ENCODE measurements at regions not wholly inside any gene's neighbourhood (a gene's known extent, or its start where the extent isn't known, plus 50 kb on each side); places are given as distances from the start of the nearest gene placed in this dataset.

GRCh38 chr21:14900058-14900457, 164.7 kb downstream of the NRIP1 start:
- ChIA-PET CTCF (no interaction called here), POLR2A (no interaction called here)

DNA sequence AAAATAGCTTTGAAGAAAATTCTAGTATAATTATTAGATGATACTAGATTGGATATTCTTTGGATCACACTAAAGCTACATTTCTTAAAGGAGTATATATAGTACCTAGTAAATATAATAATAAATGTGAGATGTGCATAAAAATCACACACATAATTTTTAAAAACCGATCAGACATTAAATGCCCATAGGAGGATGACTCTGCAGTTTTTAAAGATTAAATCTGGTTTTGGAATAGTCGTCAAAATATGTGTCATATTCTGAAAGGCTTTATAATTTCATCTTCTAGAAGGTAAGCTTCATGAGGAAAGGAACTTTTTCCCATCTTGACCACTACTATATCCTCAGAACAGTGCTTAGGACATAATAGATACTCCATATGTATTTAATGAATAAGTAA, 169.0 kb downstream of the NRIP1 start:
- H3K27ac ChIP-seq (ENCODE audit: extremely low read depth, low read depth, low read length): no peak overlapping the region
- H3K4me3 ChIP-seq (ENCODE audit: low read depth, low read length): no peak overlapping the region
- no peak for TF ChIP-seq ZNF596 (tag by site-specific recombination; IDR thresholded peaks at IDR 0.05)
- TF ChIP-seq, protein P1, sequence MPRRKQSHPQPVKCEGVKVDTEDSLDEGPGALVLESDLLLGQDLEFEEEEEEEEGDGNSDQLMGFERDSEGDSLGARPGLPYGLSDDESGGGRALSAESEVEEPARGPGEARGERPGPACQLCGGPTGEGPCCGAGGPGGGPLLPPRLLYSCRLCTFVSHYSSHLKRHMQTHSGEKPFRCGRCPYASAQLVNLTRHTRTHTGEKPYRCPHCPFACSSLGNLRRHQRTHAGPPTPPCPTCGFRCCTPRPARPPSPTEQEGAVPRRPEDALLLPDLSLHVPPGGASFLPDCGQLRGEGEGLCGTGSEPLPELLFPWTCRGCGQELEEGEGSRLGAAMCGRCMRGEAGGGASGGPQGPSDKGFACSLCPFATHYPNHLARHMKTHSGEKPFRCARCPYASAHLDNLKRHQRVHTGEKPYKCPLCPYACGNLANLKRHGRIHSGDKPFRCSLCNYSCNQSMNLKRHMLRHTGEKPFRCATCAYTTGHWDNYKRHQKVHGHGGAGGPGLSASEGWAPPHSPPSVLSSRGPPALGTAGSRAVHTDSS (tag by site-specific recombination; IDR thresholded peaks at IDR 0.05): no peak
- TF ChIP-seq ZNF10 (tag by site-specific recombination; IDR thresholded peaks at IDR 0.05): no peak
- TF ChIP-seq ZNF354C (tag by site-specific recombination; IDR thresholded peaks at IDR 0.05; ENCODE audit: borderline replicate concordance, low read depth): no peak
- no peak for TF ChIP-seq ZNF560 (tag by site-specific recombination; IDR thresholded peaks at IDR 0.05; ENCODE audit: borderline replicate concordance)
- no peak for TF ChIP-seq ZNF580 (tag by site-specific recombination; IDR thresholded peaks at IDR 0.05)
- no peak for TF ChIP-seq HIC1 (tag by site-specific recombination; IDR thresholded peaks at IDR 0.05)
- no peak for TF ChIP-seq TCF7L2 (IDR thresholded peaks at IDR 0.05; ENCODE audit: borderline replicate concordance, low read depth, low read length)
- no peaks in the 10 kb centered on the region for H3K4me1 ChIP-seq (ENCODE audit: control insufficient read depth, insufficient read depth, low read length)
- CTCF ChIA-PET: no interaction called here
- POLR2A ChIA-PET: no interaction called here
- H3K9me3 ChIP-seq (ENCODE audit: control insufficient read depth, insufficient read depth, low read depth, low read length): no peaks in the 10 kb centered on the region
- no peaks in the 10 kb centered on the region for H3K36me3 ChIP-seq (ENCODE audit: control insufficient read depth in 2 of 2, insufficient read depth in 1 of 2, low read length in 2 of 2)

More at GRCh38 chr21:14900058-14900457, 164.7 kb downstream of the NRIP1 start:
- TF ChIP-seq ZBTB8A (tag by site-specific recombination; IDR thresholded peaks at IDR 0.05) (no peak), ZIC2 (tag by site-specific recombination; IDR thresholded peaks at IDR 0.05) (no peak)
- H3K27ac ChIP-seq (ENCODE audit: extremely low read depth, low read depth, low read length): no peak overlapping the region
- no peak overlapping the region for H3K4me3 ChIP-seq (ENCODE audit: low read depth, low read length)
- no peaks in the 10 kb centered on the region for H3K4me1 ChIP-seq (ENCODE audit: control insufficient read depth, insufficient read depth, low read length)
- H3K9me3 ChIP-seq (ENCODE audit: control insufficient read depth, insufficient read depth, low read depth, low read length): no peaks in the 10 kb centered on the region
- H3K36me3 ChIP-seq (ENCODE audit: control insufficient read depth in 2 of 2, insufficient read depth in 1 of 2, low read length in 2 of 2): no peaks in the 10 kb centered on the region

DNA sequence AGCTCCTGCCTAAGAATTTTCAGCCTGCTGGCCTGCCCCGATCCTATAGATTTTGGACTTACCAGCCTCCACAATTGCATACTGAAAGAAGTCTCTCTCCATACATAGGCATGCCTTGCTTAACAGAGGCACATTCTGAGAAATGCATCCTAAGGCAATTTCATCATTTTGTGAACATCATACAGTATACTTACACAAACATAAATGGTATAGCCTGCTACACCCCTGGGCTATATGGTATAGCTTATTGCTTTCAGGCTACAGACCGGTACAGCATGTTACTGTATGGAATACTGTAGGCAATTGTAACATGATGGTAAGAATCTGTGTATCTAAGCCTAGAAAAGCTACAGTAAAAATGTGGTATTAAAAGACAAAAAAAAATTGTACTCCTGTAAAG, 174.7 kb downstream of the NRIP1 start:
- TF ChIP-seq ZFP69B (tag by site-specific recombination; IDR thresholded peaks at IDR 0.05): no peak
- TF ChIP-seq, protein P2, sequence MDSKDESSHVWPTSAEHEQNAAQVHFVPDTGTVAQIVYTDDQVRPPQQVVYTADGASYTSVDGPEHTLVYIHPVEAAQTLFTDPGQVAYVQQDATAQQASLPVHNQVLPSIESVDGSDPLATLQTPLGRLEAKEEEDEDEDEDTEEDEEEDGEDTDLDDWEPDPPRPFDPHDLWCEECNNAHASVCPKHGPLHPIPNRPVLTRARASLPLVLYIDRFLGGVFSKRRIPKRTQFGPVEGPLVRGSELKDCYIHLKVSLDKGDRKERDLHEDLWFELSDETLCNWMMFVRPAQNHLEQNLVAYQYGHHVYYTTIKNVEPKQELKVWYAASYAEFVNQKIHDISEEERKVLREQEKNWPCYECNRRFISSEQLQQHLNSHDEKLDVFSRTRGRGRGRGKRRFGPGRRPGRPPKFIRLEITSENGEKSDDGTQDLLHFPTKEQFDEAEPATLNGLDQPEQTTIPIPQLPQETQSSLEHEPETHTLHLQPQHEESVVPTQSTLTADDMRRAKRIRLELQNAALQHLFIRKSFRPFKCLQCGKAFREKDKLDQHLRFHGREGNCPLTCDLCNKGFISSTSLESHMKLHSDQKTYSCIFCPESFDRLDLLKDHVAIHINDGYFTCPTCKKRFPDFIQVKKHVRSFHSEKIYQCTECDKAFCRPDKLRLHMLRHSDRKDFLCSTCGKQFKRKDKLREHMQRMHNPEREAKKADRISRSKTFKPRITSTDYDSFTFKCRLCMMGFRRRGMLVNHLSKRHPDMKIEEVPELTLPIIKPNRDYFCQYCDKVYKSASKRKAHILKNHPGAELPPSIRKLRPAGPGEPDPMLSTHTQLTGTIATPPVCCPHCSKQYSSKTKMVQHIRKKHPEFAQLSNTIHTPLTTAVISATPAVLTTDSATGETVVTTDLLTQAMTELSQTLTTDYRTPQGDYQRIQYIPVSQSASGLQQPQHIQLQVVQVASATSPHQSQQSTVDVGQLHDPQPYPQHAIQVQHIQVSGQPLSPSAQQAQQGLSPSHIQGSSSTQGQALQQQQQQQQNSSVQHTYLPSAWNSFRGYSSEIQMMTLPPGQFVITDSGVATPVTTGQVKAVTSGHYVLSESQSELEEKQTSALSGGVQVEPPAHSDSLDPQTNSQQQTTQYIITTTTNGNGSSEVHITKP (tag by site-specific recombination; IDR thresholded peaks at IDR 0.05): peak; percentile 35; the same call in 1 of the 2 replicates
- no peak overlapping the region for H3K4me3 ChIP-seq (ENCODE audit: low read depth, low read length)
- H3K9me3 ChIP-seq (ENCODE audit: control insufficient read depth, insufficient read depth, low read depth, low read length): no peaks in the 10 kb centered on the region
- H3K36me3 ChIP-seq (ENCODE audit: control insufficient read depth in 2 of 2, insufficient read depth in 1 of 2, low read length in 2 of 2): no peaks in the 10 kb centered on the region
- CTCF ChIA-PET: interaction anchor here (0.5 to 0.9 kb wide), 2 partner anchors 630 to 873 kb away, joined by 3 read pairs; no protein-coding TSS in a partner anchor
- H3K4me1 ChIP-seq (ENCODE audit: control insufficient read depth, insufficient read depth, low read length): no peaks in the 10 kb centered on the region
- H3K27ac ChIP-seq (ENCODE audit: extremely low read depth, low read depth, low read length): no peak overlapping the region
- POLR2A ChIA-PET: interaction anchor here (0.7 kb wide), 1 partner anchor 124 kb away, joined by 3 read pairs; no protein-coding TSS in a partner anchor
